HepG2 (cell line): ENCODE measurements at regions not wholly inside any gene's neighbourhood (a gene's known extent, or its start where the extent isn't known, plus 50 kb on each side); places are given as distances from the start of the nearest gene placed in this dataset.

Experiments used
- AKNA ChIP-seq: sonication (generic); formaldehyde crosslinking; IDR thresholded peaks from 2 replicates; pipeline ENCODE4 v1.4.0; 2020; ENCODE audit warnings: missing genetic modification reagents, borderline replicate concordance
- CC2D1A ChIP-seq: sonication (generic); formaldehyde crosslinking; IDR thresholded peaks from 2 replicates; pipeline ENCODE4 v1.8.1; 2023; ENCODE audit warnings: mild to moderate bottlenecking, missing genetic modification reagents
- CREM ChIP-seq, 2 experiments: sonication (generic) in 1 of 2; formaldehyde crosslinking in 1 of 2; IDR thresholded peaks; 2 replicates each; pipeline versions ENCODE4 v1.4.0 to v1.6.1; 2016 to 2020; ENCODE audit warnings: antibody characterized with exemption in 1 of 2, mild to moderate bottlenecking in 1 of 2, missing genetic modification reagents in 1 of 2
- MYNN ChIP-seq: sonication (generic); formaldehyde crosslinking; IDR thresholded peaks from 2 replicates; pipeline ENCODE4 v1.4.0; 2020; ENCODE audit warnings: mild to moderate bottlenecking, low read depth, missing genetic modification reagents
- PHB2 ChIP-seq: fragments of 450-650 bp; IDR thresholded peaks from 2 replicates; pipeline ENCODE4 v1.6.1; 2018; ENCODE audit not compliant: partially characterized antibody
- PRPF4 ChIP-seq: fragments of 200-400 bp; formaldehyde crosslinking; IDR thresholded peaks from 2 replicates; pipeline ENCODE4 v1.6.1; 2016; ENCODE audit warnings: low read length, low read depth; ENCODE audit not compliant: poor library complexity, severe bottlenecking
- RFXAP ChIP-seq: sonication (generic); formaldehyde crosslinking; IDR thresholded peaks from 2 replicates; pipeline ENCODE4 v1.4.0; 2020; ENCODE audit warnings: missing genetic modification reagents, borderline replicate concordance
- SMARCC2 ChIP-seq: fragments of 450-650 bp; IDR thresholded peaks from 2 replicates; pipeline ENCODE4 v1.6.1; 2017; ENCODE audit warnings: antibody characterized with exemption, mild to moderate bottlenecking
- STAT5B ChIP-seq: sonication (generic); formaldehyde crosslinking; IDR thresholded peaks from 2 replicates; pipeline ENCODE4 v1.4.0; 2020; ENCODE audit warnings: missing genetic modification reagents
- YEATS4 ChIP-seq: sonication (generic); formaldehyde crosslinking; IDR thresholded peaks from 2 replicates; pipeline ENCODE4 v1.4.0; 2020; ENCODE audit warnings: missing genetic modification reagents, borderline replicate concordance
- ZHX1 ChIP-seq: sonication (generic); formaldehyde crosslinking; IDR thresholded peaks from 2 replicates; pipeline ENCODE4 v1.8.1; 2022; ENCODE audit warnings: low read depth, mild to moderate bottlenecking, missing genetic modification reagents
- ZNF317 ChIP-seq: sonication (generic); formaldehyde crosslinking; IDR thresholded peaks from 2 replicates; pipeline ENCODE4 v1.5.0; 2020; ENCODE audit warnings: mild to moderate bottlenecking, missing genetic modification reagents
- ZNF563 ChIP-seq: sonication (generic); formaldehyde crosslinking; IDR thresholded peaks from 2 replicates; pipeline ENCODE4 v1.8.0; 2022; ENCODE audit warnings: mild to moderate bottlenecking, moderate library complexity, missing genetic modification reagents
- ZNF564 ChIP-seq: sonication (generic); formaldehyde crosslinking; IDR thresholded peaks from 2 replicates; pipeline ENCODE4 v1.8.1; 2023; ENCODE audit warnings: mild to moderate bottlenecking, missing genetic modification reagents
- ZNF672 ChIP-seq: sonication (generic); formaldehyde crosslinking; IDR thresholded peaks from 2 replicates; pipeline ENCODE4 v1.8.1; 2022; ENCODE audit warnings: missing genetic modification reagents
- TF ChIP-seq, protein P1 (sequence below): sonication (generic); formaldehyde crosslinking; IDR thresholded peaks from 2 replicates; pipeline ENCODE4 v1.5.1; 2020; ENCODE audit warnings: mild to moderate bottlenecking, moderate library complexity, missing genetic modification reagents
- TF ChIP-seq, protein P2 (sequence below): sonication (generic); formaldehyde crosslinking; IDR thresholded peaks from 2 replicates; pipeline ENCODE4 v1.4.0; 2020; ENCODE audit warnings: missing genetic modification reagents, borderline replicate concordance

DNA sequence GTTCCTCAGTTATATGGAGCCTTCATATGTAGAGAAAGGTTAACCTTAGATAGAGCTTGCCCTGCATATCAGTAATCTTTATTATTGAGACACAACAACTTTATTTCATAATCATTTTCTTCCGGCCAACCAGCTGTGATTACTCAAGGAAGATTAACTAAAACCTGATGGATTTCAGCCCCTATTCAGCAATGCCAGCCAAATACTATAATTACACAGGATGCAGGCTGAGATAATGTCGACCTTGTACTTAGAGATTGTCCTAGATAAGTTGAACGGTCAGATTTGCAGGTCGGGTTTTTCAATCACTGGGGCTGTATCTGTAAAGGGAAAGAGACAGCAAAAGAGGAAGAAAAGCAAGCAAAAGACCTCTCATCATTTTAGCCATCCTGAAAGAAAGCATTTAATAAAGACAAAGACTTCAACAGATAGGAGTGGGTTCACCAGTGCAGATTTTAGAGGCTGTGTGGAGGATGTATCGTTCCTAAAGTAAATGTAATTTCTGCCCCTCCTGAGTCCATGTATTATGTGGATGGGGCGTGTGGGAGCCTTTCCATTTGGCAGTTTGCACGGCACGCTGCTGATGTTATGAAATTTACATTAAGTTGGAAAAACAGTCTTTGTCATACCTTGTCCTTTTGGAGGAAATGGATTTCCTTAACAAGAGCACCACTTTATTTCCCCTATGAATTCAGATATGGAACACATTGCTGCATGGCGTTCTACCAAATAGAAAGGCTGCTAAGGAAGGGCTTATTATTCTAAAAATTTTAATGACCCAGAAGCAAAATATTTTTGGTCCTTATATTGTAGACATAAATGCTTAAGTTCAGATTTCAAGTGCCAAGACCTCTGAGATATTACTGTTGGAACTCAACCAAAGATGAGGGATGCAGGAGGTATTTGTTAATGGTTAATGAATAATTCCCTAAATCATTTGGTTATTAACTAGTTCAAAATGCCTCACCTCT is 496.7 kb downstream of the SPRY1 start (continued):
- TF ChIP-seq, protein P1, sequence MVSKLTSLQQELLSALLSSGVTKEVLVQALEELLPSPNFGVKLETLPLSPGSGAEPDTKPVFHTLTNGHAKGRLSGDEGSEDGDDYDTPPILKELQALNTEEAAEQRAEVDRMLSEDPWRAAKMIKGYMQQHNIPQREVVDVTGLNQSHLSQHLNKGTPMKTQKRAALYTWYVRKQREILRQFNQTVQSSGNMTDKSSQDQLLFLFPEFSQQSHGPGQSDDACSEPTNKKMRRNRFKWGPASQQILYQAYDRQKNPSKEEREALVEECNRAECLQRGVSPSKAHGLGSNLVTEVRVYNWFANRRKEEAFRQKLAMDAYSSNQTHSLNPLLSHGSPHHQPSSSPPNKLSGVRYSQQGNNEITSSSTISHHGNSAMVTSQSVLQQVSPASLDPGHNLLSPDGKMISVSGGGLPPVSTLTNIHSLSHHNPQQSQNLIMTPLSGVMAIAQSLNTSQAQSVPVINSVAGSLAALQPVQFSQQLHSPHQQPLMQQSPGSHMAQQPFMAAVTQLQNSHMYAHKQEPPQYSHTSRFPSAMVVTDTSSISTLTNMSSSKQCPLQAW (CRISPR knock-in tag), result no peak
- TF ChIP-seq ZNF672 (CRISPR knock-in tag) (no peak), RFXAP (CRISPR knock-in tag) (no peak), YEATS4 (CRISPR knock-in tag) (no peak), PHB2 (no peak), ZNF563 (no peak), MYNN (CRISPR knock-in tag) (no peak), CC2D1A (CRISPR knock-in tag) (no peak), ZNF317 (CRISPR knock-in tag) (no peak), STAT5B (CRISPR knock-in tag) (no peak), ZNF564 (no peak), AKNA (CRISPR knock-in tag) (no peak), SMARCC2 (no peak), PRPF4 (no peak), CREM (IDR thresholded peaks at IDR 0.05) (no peak), CREM (CRISPR knock-in tag; IDR thresholded peaks at IDR 0.05) (no peak), ZHX1 (CRISPR knock-in tag) (no peak)
- TF ChIP-seq, protein P2, sequence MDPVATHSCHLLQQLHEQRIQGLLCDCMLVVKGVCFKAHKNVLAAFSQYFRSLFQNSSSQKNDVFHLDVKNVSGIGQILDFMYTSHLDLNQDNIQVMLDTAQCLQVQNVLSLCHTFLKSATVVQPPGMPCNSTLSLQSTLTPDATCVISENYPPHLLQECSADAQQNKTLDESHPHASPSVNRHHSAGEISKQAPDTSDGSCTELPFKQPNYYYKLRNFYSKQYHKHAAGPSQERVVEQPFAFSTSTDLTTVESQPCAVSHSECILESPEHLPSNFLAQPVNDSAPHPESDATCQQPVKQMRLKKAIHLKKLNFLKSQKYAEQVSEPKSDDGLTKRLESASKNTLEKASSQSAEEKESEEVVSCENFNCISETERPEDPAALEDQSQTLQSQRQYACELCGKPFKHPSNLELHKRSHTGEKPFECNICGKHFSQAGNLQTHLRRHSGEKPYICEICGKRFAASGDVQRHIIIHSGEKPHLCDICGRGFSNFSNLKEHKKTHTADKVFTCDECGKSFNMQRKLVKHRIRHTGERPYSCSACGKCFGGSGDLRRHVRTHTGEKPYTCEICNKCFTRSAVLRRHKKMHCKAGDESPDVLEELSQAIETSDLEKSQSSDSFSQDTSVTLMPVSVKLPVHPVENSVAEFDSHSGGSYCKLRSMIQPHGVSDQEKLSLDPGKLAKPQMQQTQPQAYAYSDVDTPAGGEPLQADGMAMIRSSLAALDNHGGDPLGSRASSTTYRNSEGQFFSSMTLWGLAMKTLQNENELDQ (CRISPR knock-in tag), result no peak
